Common myeloid progenitor, CD34-positive (primary cell): ENCODE measurements at regions not wholly inside any gene's neighbourhood (a gene's known extent, or its start where the extent isn't known, plus 50 kb on each side); places are given as distances from the start of the nearest gene placed in this dataset.

Experiments
- CTCF ChIA-PET: fragments of 350-600 bp; sonication (Branson Sonifier 250); formaldehyde crosslinking; loops from one replicate; lab custom pipeline; 2021; ENCODE audit warnings: antibody characterized with exemption; lab: Charles Lee
- POLR2A ChIA-PET: fragments of 350-600 bp; sonication (Branson Sonifier 250); formaldehyde crosslinking; loops from one replicate; lab custom pipeline; 2021; ENCODE audit warnings: antibody characterized with exemption; lab: Charles Lee
- DNase-seq, 3 donors: peaks; one replicate each; pipeline versions ENCODE4 v3.0.0 to v3.0.0-alpha.2; 2013
- H3K27ac ChIP-seq, 2 experiments: 1 replicate in 1 of 2; 2 replicates in 1 of 2; pipeline ENCODE4 v1.7.0; 2013; ENCODE audit warnings: inconsistent platforms in 2 of 2, low read length in 2 of 2, mild to moderate bottlenecking in 2 of 2, low read depth in 1 of 2, moderate library complexity in 1 of 2; ENCODE audit not compliant: severe bottlenecking in 2 of 2, insufficient read depth in 1 of 2, poor library complexity in 1 of 2
- H3K27me3 ChIP-seq, 5 experiments: replicated peaks in 2 of 5; 1 replicate in 3 of 5; 2 replicates in 2 of 5; pipeline versions ENCODE4 v1.6.1 to v1.7.0; 2013; ENCODE audit warnings: low read length in 4 of 5, mild to moderate bottlenecking in 2 of 5, moderate library complexity in 2 of 5, inconsistent platforms in 1 of 5; ENCODE audit not compliant: insufficient read depth in 5 of 5, control insufficient read depth in 4 of 5
- H3K36me3 ChIP-seq, 4 experiments: 1 replicate in 2 of 4; 2 replicates in 2 of 4; pipeline versions ENCODE4 v1.6.1 to v1.7.0; 2013; ENCODE audit warnings: low read length in 3 of 4, control low read depth in 1 of 4, mild to moderate bottlenecking in 1 of 4; ENCODE audit not compliant: control insufficient read depth in 4 of 4, insufficient read depth in 4 of 4
- H3K4me1 ChIP-seq, 4 experiments: 1 replicate in 3 of 4; 2 replicates in 1 of 4; pipeline versions ENCODE4 v1.6.1 to v1.7.1; 2013; ENCODE audit warnings: low read length in 3 of 4, mild to moderate bottlenecking in 3 of 4, control low read depth in 1 of 4, inconsistent platforms in 1 of 4, moderate library complexity in 1 of 4; ENCODE audit not compliant: control insufficient read depth in 4 of 4, insufficient read depth in 4 of 4; ENCODE audit errors: control extremely low read depth in 1 of 4
- H3K4me3 ChIP-seq, 7 experiments: 1 replicate in 4 of 7; 2 replicates in 3 of 7; pipeline versions ENCODE4 v1.5.1 to v1.7.0; 2013; ENCODE audit warnings: mild to moderate bottlenecking in 7 of 7, low read length in 6 of 7, moderate library complexity in 6 of 7, inconsistent platforms in 2 of 7, low read depth in 2 of 7, control low read depth in 1 of 7; ENCODE audit not compliant: insufficient read depth in 4 of 7, control insufficient read depth in 1 of 7; ENCODE audit errors: extremely low read depth in 1 of 7
- H3K9me3 ChIP-seq, 5 experiments: 1 replicate in 4 of 5; 2 replicates in 1 of 5; pipeline versions ENCODE4 v1.6.1 to v1.7.1; 2013; ENCODE audit warnings: low read length in 4 of 5, mild to moderate bottlenecking in 2 of 5, inconsistent platforms in 1 of 5, low read depth in 1 of 5, moderate library complexity in 1 of 5; ENCODE audit not compliant: control insufficient read depth in 4 of 5, insufficient read depth in 2 of 5; ENCODE audit errors: control extremely low read depth in 1 of 5
- WGBS: methylation state at CpG from one replicate; pipeline ENCODE4 v1.1.5; 2013; ENCODE audit not compliant: insufficient coverage; 5-methylcytosine and 5-hydroxymethylcytosine counted together

GRCh38 chr22:27150544-27150941 lies 493.2 kb downstream of the MIAT start:
- Histone ChIP-seq H3K27ac (no peak overlapping the region), H3K36me3 (no peaks in the 10 kb centered on the region), H3K9me3 (peaks cover 0 to 2% (median 0%) of the 10 kb centered on the region in 5 experiments), H3K4me1 (peaks cover 6 to 33% (median 13%) of the 10 kb centered on the region in 4 experiments), H3K27me3 (peaks cover 0 to 2% (median 0%) of the 10 kb centered on the region in 5 experiments), H3K4me3 (peak overlapping the region in 2 of 7 experiments; percentile 43 to 53)
- 0% methylated on average over 5 of the region's 8 CpGs for WGBS
- POLR2A ChIA-PET = no interaction called here
- CTCF ChIA-PET = interaction anchor here (1.5 kb wide), 1 partner anchor 17 kb away, joined by 5 read pairs; no protein-coding TSS in a partner anchor
- DNase-seq = peak; percentile 83 to 96 (median 95)

- ChIA-PET POLR2A (interaction anchor here (0.6 kb wide), 1 partner anchor 1115 kb away, joined by 3 read pairs; no protein-coding TSS in a partner anchor), CTCF (interaction anchor here (1.2 to 1.5 kb wide), 3 partner anchors 15 to 478 kb away, joined by 3 to 5 read pairs (median 3); no protein-coding TSS in a partner anchor)
- Histone ChIP-seq H3K9me3 (peaks cover 0 to 2% (median 0%) of the 10 kb centered on the region in 5 experiments), H3K4me3 (no peak overlapping the region), H3K4me1 (peaks cover 6 to 33% (median 13%) of the 10 kb centered on the region in 4 experiments), H3K27ac (no peak overlapping the region), H3K36me3 (no peaks in the 10 kb centered on the region), H3K27me3 (peaks cover 0 to 2% (median 0%) of the 10 kb centered on the region in 5 experiments)
- 79% methylated on average over 2 of the region's 2 CpGs for WGBS
- peak in 2 of 3 donors; percentile 19 to 27 for DNase-seq
These were observed 494.0 kb downstream of the MIAT start for GRCh38 chr22:27151407-27151806.

GRCh38 chr22:27152033-27152432 lies 494.6 kb downstream of the MIAT start:
- H3K9me3 ChIP-seq = peaks cover 0 to 2% (median 0%) of the 10 kb centered on the region in 5 experiments
- no peaks in the 10 kb centered on the region for H3K36me3 ChIP-seq
- peaks cover 0 to 2% (median 0%) of the 10 kb centered on the region in 5 experiments for H3K27me3 ChIP-seq
- CTCF ChIA-PET = interaction anchor here (1.2 to 1.5 kb wide), 3 partner anchors 15 to 478 kb away, joined by 3 to 5 read pairs (median 3); no protein-coding TSS in a partner anchor
- no peak overlapping the region for H3K4me3 ChIP-seq
- H3K4me1 ChIP-seq = peaks cover 6 to 32% (median 13%) of the 10 kb centered on the region in 4 experiments
- H3K27ac ChIP-seq = no peak overlapping the region
- POLR2A ChIA-PET = interaction anchor here (0.6 kb wide), 1 partner anchor 1114 kb away, joined by 3 read pairs; no protein-coding TSS in a partner anchor
- 100% methylated on average over 1 of the region's 2 CpGs for WGBS
- DNase-seq = no peak

GRCh38 chr22:27152883-27153282 lies 495.5 kb downstream of the MIAT start:
- no CpG with 5 or more reads among the region's 2 CpGs for WGBS
- no peak for DNase-seq
- no peak overlapping the region for H3K27ac ChIP-seq
- peaks cover 0 to 5% (median 0%) of the 10 kb centered on the region in 5 experiments for H3K27me3 ChIP-seq
- ChIA-PET CTCF (no interaction called here), POLR2A (no interaction called here)
- H3K9me3 ChIP-seq = peaks cover 0 to 2% (median 0%) of the 10 kb centered on the region in 5 experiments
- no peaks in the 10 kb centered on the region for H3K36me3 ChIP-seq
- no peak overlapping the region for H3K4me3 ChIP-seq
- peaks cover 6 to 29% (median 13%) of the 10 kb centered on the region in 4 experiments for H3K4me1 ChIP-seq

GRCh38 chr22:27153386-27153785 lies 496.0 kb downstream of the MIAT start:
- DNase-seq = no peak
- H3K9me3 ChIP-seq = peaks cover 0 to 2% (median 0%) of the 10 kb centered on the region in 5 experiments
- POLR2A ChIA-PET = no interaction called here
- peaks cover 6 to 29% (median 13%) of the 10 kb centered on the region in 4 experiments for H3K4me1 ChIP-seq
- H3K27me3 ChIP-seq = peaks cover 0 to 5% (median 0%) of the 10 kb centered on the region in 5 experiments
- H3K36me3 ChIP-seq = no peaks in the 10 kb centered on the region
- no peak overlapping the region for H3K4me3 ChIP-seq
- no peak overlapping the region for H3K27ac ChIP-seq
- WGBS = 100% methylated on average over 3 of the region's 4 CpGs
- CTCF ChIA-PET = no interaction called here

- ChIA-PET CTCF (interaction anchor here (1.0 to 2.1 kb wide), 5 partner anchors 9 to 37 kb away, joined by 3 to 5 read pairs (median 3); no protein-coding TSS in a partner anchor), POLR2A (no interaction called here)
- Histone ChIP-seq H3K27me3 (peaks cover 0 to 5% (median 0%) of the 10 kb centered on the region in 5 experiments), H3K9me3 (no peaks in the 10 kb centered on the region), H3K27ac (no peak overlapping the region), H3K4me3 (no peak overlapping the region), H3K4me1 (peaks cover 6 to 29% (median 12%) of the 10 kb centered on the region in 4 experiments), H3K36me3 (no peaks in the 10 kb centered on the region)
- 0% methylated on average over 9 of the region's 12 CpGs for WGBS
- peak; percentile 76 to 89 (median 84) for DNase-seq
These were observed 497.3 kb downstream of the MIAT start for GRCh38 chr22:27154717-27155116.
